GM13977 (cell line): ENCODE measurements at regions not wholly inside any gene's neighbourhood (a gene's known extent, or its start where the extent isn't known, plus 50 kb on each side); places are given as distances from the start of the nearest gene placed in this dataset.

Experiments used
- DNase-seq: peaks from one replicate; pipeline ENCODE4 v3.0.0; 2012; ENCODE audit warnings: low spot score
- CTCF ChIP-seq: IDR thresholded peaks from 2 replicates; pipeline ENCODE4 v1.5.1; 2012; ENCODE audit warnings: mild to moderate bottlenecking, control low read depth; ENCODE audit not compliant: insufficient read depth; ENCODE audit errors: extremely low read depth, missing control alignments
- in situ Hi-C: fragments of 300-500 bp; cut with MboI; formaldehyde crosslinking; loops from one replicate; pipeline ENCODE4 v1.12.0; 2022; ENCODE audit warnings: low sequenced_read_pairs, low pct_unique_long_range_greater_than_20kb, mixed read lengths, inconsistent platforms; ENCODE audit not compliant: unreplicated experiment

GRCh38 chr2:71997843-71998242, 149.8 kb downstream of the CYP26B1 start:
- DNase-seq: no peak
- no peak for TF ChIP-seq CTCF
- in situ Hi-C loops: no loop called here

- no peak for DNase-seq
- in situ Hi-C loops: no loop called here
- TF ChIP-seq CTCF: no peak
Measured at GRCh38 chr2:71995067-71995665, 152.5 kb downstream of the CYP26B1 start.

GRCh38 chr2:71992036-71992435, 155.6 kb downstream of the CYP26B1 start:
- in situ Hi-C loops: no loop called here
- TF ChIP-seq CTCF: no peak
- DNase-seq: no peak

- no peak for TF ChIP-seq CTCF
- no peak for DNase-seq
- in situ Hi-C loops: no loop called here
Measured at GRCh38 chr2:71991397-71991796, 156.3 kb downstream of the CYP26B1 start.

GRCh38 chr2:71990826-71991225, 156.8 kb downstream of the CYP26B1 start:
- DNase-seq: no peak
- in situ Hi-C loops: no loop called here
- TF ChIP-seq CTCF: no peak

GRCh38 chr2:71990122-71990521, 157.5 kb downstream of the CYP26B1 start:
- in situ Hi-C loops: no loop called here
- TF ChIP-seq CTCF: no peak
- no peak for DNase-seq

GRCh38 chr2:71989671-71990070, 158.0 kb downstream of the CYP26B1 start:
- DNase-seq: no peak

More at GRCh38 chr2:71989671-71990070, 158.0 kb downstream of the CYP26B1 start:
- TF ChIP-seq CTCF: no peak
- in situ Hi-C loops: no loop called here
